T follicular helper cell (primary cell): ENCODE measurements at regions not wholly inside any gene's neighbourhood (a gene's known extent, or its start where the extent isn't known, plus 50 kb on each side); places are given as distances from the start of the nearest gene placed in this dataset.
A peak's percentile ranks its signal among the peaks of the same experiment; 100 is the strongest.
"Not testable (repeated sequence)": the region's sequence is repeated elsewhere in the genome, so short reads cannot be mapped to it uniquely, and the experiment has no call there.

ENCODE experiments used
- DNase-seq: peaks from one replicate; pipeline ENCODE4 v3.0.0-alpha.2; 2020; ENCODE audit warnings: low read depth

- no peak for DNase-seq
These were observed 179.3 kb downstream of the ZC3H11B start for GRCh38 chr1:219433496-219434131.

DNA sequence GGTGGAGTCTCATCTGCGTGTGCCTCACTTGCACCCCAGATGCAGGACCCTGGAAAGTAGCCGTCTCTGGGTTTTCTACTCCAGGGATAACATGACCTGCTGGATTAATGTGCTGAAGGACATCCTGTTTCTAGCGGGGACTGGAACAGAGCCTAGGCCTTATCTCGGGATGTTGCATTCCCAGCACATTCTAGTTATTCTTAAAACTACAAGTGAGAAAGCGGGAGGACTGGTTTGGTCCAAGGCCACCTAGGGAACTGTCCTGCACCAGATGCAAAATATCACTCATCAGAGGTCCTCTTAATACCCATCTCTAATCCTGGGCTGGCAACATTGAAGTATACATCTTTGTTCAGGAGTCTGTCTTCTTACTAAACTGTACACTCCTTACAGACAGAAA, 179.9 kb downstream of the ZC3H11B start:
- DNase-seq = no peak

DNA sequence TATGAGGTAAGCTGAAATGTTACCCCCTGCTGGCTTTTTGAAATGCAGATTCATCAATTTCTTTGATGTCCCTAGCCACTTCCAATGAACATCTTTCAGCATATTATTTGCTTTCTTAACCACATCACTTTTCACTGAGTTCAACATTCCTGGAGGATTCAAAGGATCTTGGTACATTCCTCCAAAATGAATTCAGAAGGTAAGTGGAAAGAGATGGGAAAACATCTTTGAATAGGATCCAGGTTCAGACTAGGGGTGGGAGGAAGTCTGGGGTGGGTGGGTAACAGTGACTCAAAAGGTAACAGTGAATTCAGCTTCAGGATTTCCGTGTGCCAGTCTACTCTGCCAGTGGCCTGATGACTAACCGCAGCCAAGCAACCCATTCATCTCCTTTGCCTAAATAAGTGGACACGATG, 180.7 kb downstream of the ZC3H11B start:
- no peak for DNase-seq

GRCh38 chr1:219430419-219430818, 182.5 kb downstream of the ZC3H11B start:
- DNase-seq = no peak

DNA sequence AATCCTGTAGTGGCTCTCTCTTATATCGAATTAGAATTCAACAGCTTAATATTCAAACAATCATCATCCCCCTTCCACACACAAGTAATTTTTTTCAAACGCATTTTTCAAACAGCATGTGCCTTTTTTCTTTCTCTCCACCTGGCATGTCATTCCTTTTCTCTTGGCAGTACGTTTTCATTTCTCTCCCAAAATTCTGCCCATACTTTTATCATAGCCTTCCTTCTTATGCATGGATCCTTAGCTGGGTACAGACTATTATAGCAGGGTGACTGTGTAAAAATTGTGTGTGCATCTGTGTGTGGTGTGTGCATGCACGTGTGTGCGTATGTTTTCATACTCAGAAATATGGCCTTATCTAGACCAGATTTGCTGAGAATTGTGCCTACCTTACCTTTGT, 184.3 kb downstream of the ZC3H11B start:
- DNase-seq = no peak

DNA sequence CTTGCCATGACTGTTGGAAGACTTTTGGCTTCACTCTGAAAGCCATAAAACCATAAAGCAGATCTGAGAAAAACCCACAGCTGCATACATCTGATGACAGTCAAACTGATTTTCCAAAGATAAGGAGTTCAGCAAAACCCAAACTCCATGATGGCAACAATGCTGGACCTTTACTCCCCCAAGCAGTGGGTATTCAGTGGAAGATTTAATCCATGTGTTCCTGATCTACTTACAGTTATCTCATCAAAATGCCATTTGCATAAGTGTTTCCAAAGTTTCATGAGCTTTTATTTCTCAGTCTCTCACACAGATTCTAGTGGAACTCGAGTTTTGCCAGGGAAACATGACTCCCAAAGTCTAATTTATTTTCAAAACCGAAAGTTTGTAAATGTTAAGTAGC, 184.9 kb downstream of the ZC3H11B start:
- DNase-seq = no peak

- no peak for DNase-seq
These were observed 185.5 kb downstream of the ZC3H11B start for GRCh38 chr1:219427403-219427802.

DNA sequence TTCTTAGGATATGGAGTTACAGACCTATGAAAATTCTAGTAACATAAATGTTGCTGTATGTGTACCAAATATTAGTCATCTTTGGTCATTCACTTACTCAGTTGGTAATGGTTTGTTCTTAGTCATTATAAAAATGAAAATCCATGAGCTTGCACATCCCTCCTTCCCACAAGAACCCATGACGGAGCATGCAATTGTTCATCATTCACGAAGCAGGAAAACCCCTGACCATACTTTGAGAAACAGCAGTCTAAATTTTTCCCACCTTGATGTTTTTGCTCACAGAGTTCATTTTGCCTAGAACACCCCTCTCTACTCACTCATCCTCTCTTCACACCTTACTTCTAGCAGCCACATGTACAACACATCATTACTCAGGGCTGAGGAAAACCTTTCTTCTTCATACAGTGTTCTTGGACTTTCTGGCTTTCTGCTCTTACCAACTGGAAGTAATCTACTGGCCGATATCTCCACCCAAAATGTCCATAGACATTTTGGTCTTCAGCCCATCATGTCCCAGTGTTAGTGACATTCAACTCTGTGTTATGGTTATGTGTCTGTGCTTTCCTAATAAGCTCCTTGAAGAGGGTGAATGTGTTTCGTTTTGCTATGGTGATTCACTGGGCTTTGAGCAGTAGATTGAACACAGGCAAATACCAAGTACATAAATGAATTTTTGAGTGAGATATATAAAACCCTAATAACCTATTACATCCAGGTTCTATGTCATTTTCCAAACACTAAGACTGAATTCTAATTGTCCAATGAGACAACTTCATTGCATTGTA, 189.9 kb downstream of the ZC3H11B start:
- no peak for DNase-seq

DNA sequence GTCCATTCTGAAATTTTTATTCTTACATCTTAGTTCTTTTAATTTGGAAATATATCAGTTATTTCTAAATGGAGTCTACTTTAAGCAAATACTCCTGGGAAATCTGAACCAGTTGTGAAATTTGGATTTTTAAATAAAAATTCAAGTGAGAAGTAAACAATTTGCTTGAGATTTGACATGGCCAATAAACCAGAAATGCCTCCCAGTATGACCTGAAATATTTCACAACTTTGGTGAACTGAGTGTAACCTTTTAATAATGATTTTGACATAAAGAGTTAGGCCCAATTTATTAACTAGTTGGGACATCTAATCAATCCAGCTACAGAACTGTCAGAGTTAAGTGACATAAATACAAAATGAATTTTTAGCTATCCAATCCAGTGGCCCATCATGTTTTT, 192.0 kb downstream of the ZC3H11B start:
- no peak for DNase-seq

GRCh38 chr1:219419860-219420259, 193.0 kb downstream of the ZC3H11B start:
- no peak for DNase-seq

DNA sequence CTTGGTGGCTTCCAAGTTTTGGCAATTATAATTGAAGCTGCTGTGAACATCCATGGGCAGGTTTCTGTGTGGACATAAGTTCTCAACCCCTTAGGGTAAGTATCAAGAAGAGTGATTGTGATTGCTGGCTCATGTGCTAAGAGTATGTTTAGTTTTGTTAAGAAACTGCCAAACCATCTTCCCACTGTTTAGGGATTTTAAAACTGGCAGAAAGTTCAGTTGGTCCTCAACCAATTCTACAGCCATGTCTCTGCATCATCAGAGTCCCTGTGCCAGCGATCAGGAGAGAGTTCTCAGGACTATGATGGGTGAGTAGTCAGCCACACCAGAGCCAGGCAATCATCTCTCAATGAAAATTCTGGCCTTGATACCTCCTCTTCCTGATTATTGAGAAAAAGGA, 193.8 kb downstream of the ZC3H11B start:
- no peak for DNase-seq

DNA sequence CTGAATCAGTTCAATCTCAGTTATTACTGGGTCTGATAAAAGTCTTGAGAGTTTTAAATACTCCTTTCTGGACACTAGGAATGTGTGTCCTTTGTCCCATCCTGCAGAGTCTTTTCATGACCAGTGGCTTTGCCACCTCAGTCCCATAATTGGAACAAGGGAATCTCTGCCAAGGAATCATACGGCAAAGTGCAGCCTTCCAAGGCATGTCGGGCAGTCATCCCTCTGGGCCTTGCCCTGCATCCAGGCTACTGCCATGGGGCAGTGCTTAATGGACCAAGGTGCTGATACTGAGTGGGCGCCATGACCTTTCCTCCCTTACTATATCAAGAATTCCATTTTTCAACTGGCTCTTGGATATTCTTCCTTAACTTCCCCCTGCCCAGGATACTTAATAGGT, 195.3 kb downstream of the ZC3H11B start:
- no peak for DNase-seq

GRCh38 chr1:219416598-219417238, 196.2 kb downstream of the ZC3H11B start:
- DNase-seq = peak; percentile 30

- no peak for DNase-seq
These were observed 197.0 kb downstream of the ZC3H11B start for GRCh38 chr1:219415915-219416314.

- DNase-seq = no peak
These were observed 197.5 kb downstream of the ZC3H11B start for GRCh38 chr1:219415433-219415832.

- no peak for DNase-seq
These were observed 198.7 kb downstream of the ZC3H11B start for GRCh38 chr1:219414250-219414649.

DNA sequence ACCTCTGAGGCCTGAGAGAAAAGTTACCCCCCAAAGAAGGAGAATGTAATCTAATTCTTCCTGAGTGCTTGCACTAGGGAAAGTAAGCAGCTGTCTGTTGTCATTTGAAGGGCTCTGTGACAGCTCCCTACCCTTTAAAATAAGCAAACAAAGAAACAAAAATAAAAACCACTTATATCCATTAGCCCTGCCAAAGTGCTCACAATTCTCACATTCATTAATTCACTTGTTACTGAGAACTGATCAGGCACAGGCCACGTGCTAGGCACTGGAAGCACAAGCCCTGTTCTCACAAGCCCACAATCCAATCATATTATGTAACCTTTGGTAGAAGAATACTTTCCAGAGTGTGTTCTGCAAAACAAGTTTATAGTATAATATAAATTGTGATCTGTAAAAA, 199.4 kb downstream of the ZC3H11B start:
- DNase-seq = no peak

GRCh38 chr1:219412772-219413171, 200.1 kb downstream of the ZC3H11B start:
- DNase-seq = no peak

GRCh38 chr1:219410721-219411120, 202.2 kb downstream of the ZC3H11B start:
- not testable (repeated sequence) for DNase-seq

DNA sequence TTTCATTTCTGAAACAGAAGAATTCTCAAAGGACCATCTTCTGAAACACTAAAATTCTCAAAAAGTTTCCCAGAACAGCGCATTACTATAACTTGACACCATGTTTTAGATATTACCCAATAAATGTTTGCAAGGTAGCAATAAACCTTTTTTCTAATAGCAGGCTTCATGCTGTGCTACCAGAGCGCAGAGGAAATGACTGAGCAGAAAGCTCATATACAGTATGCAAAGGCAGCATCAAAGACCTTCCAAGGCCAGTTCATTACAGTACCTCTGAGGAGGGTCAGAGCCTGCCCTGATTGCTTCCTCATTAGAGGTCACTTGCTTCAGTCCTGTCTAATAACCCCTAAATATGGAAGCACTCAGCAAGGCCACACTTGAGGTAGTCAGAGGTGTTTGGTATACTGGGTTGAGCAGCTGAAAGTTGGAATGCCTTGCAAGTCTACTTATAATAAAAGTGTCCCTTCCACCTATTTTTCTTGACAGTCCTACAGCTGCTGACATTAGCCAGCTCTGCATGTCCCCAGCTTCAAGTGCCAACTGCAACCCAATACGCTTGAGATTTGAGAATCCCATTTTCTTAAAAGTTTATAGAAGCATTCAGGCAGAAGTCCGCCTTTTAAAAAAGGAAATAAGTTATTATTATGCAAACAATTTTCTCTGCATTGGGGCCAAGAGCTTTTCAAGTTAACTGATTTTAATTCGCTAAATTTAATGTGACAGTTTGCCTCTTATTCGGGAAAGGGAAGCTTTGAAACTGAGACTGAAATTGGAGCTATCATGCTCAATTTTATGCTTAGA, 207.2 kb downstream of the ZC3H11B start:
- no peak for DNase-seq

DNA sequence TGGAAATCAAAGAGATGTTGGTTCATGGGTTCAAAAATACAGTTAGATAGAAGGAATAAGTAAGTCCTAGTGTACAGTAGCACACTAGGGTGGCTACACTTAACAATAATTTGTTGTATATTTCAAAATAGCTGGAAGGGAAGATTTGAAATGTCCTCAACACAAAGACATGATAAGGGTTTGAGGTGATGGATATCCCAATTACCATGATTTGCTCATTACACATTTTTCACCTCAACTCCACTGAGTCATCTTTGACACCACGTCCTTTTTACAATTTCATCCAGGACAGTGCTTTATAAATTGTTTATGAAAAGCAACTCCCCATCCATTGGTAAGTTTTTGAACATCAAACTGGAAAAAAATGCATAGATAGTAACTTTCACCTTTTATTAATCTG, 208.3 kb downstream of the ZC3H11B start:
- no peak for DNase-seq

- no peak for DNase-seq
These were observed 210.0 kb downstream of the ZC3H11B start for GRCh38 chr1:219402925-219403324.
